ENCODE measurements at regions not wholly inside any gene's neighbourhood (a gene's known extent, or its start where the extent isn't known, plus 50 kb on each side); places are given as distances from the start of the nearest gene placed in this dataset.

DNA sequence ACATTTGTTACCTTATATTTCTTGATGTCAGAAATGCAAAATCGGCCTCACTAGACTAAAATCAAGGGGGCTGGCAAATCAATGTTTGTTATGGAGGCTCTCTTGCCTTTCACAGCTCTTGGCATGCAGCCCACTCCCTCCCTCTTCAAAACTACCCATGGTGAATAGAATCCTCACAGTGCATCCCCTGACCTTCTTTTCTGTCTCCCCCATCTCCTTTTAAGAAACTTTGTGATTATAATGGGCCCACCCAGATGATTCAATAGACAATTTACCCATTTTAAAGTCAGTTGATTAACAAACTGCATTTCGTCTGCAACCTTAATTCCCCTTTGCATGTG, 184.0 kb downstream of the PCDH7 start:
- no peak overlapping the region for H3K4me2 ChIP-seq (ENCODE audit: low read length)
- H3K36me3 ChIP-seq (ENCODE audit: control insufficient read depth, insufficient read depth, low read length): no peaks in the 10 kb centered on the region
- H3K4me1 ChIP-seq: no peaks in the 10 kb centered on the region
- no peak overlapping the region for H3K4me3 ChIP-seq (ENCODE audit: low read depth, low read length)
- no peaks in the 10 kb centered on the region for H3K9me3 ChIP-seq (ENCODE audit: control insufficient read depth, low read length)
- H3K9ac ChIP-seq: no peak overlapping the region
- no peaks in the 10 kb centered on the region for H3K27me3 ChIP-seq (ENCODE audit: control insufficient read depth, insufficient read depth, low read length)
- H3K79me2 ChIP-seq: no peaks in the 10 kb centered on the region
- H3K27ac ChIP-seq: no peak overlapping the region
- TF ChIP-seq CTCF (IDR thresholded peaks at IDR 0.05): no peak
- H2AFZ ChIP-seq: no peak overlapping the region

DNA sequence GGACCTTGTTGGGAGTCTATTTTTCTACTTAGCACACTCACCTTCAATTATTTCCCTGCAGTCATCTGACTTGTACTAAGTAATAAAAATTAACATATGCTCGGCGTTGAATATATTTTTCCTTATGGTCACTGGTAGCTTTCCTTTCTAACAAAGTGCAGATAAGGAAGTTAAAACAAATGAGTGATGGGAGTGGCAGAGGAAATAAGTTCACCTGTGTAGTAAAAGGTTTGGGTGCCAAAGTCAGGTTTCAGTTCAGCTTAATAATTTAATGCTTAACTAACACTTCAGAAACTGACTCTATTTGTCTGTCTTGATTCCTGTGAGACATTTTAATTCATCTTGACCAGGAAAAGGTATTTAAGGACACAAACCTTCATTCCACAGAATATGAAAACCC, 184.4 kb downstream of the PCDH7 start:
- no peak overlapping the region for H3K9ac ChIP-seq
- no peaks in the 10 kb centered on the region for H3K4me1 ChIP-seq
- no peak overlapping the region for H3K27ac ChIP-seq
- H3K36me3 ChIP-seq (ENCODE audit: control insufficient read depth, insufficient read depth, low read length): no peaks in the 10 kb centered on the region
- H2AFZ ChIP-seq: no peak overlapping the region
- no peak for TF ChIP-seq CTCF (IDR thresholded peaks at IDR 0.05)
- no peak overlapping the region for H3K4me3 ChIP-seq (ENCODE audit: low read depth, low read length)
- no peaks in the 10 kb centered on the region for H3K9me3 ChIP-seq (ENCODE audit: control insufficient read depth, low read length)
- H3K79me2 ChIP-seq: no peaks in the 10 kb centered on the region
- no peak overlapping the region for H3K4me2 ChIP-seq (ENCODE audit: low read length)
- H3K27me3 ChIP-seq (ENCODE audit: control insufficient read depth, insufficient read depth, low read length): no peaks in the 10 kb centered on the region

DNA sequence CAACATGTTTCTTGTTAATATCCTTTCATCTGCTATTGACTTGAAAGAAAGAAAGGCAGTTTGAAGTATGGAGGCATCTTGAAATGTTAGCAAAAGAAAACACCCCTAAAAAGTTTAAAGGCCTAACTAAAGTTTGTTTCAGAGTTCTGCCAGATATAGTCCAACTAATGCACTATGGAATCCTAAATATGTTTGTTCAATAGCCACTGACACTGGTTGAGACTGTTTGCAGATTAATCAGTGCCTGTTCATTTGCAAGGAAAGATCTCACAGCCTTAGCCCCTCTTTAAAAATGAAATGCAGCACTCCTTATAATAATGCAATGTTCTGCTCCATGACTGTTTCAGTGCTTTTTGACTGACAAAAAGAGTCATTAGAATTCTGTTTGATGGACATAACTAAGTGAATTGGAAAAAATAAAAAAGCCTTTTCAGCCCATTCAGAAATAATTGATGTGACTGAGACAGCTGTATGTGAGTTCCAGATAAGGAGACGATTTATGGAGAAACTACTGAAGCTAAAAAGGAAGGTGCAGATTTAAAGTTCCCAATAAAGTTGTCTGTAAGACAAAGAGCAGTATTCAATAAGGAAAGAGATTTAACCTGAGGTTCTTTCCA, 192.0 kb downstream of the PCDH7 start:
- H3K79me2 ChIP-seq: no peaks in the 10 kb centered on the region
- H3K4me3 ChIP-seq (ENCODE audit: low read depth, low read length): no peak overlapping the region
- no peaks in the 10 kb centered on the region for H3K27me3 ChIP-seq (ENCODE audit: control insufficient read depth, insufficient read depth, low read length)
- no peaks in the 10 kb centered on the region for H3K36me3 ChIP-seq (ENCODE audit: control insufficient read depth, insufficient read depth, low read length)
- no peaks in the 10 kb centered on the region for H3K4me1 ChIP-seq
- no peak overlapping the region for H3K27ac ChIP-seq
- H3K9ac ChIP-seq: no peak overlapping the region
- no peak overlapping the region for H3K4me2 ChIP-seq (ENCODE audit: low read length)
- H2AFZ ChIP-seq: no peak overlapping the region
- H3K9me3 ChIP-seq (ENCODE audit: control insufficient read depth, low read length): no peaks in the 10 kb centered on the region
- no peak for TF ChIP-seq CTCF (IDR thresholded peaks at IDR 0.05)

DNA sequence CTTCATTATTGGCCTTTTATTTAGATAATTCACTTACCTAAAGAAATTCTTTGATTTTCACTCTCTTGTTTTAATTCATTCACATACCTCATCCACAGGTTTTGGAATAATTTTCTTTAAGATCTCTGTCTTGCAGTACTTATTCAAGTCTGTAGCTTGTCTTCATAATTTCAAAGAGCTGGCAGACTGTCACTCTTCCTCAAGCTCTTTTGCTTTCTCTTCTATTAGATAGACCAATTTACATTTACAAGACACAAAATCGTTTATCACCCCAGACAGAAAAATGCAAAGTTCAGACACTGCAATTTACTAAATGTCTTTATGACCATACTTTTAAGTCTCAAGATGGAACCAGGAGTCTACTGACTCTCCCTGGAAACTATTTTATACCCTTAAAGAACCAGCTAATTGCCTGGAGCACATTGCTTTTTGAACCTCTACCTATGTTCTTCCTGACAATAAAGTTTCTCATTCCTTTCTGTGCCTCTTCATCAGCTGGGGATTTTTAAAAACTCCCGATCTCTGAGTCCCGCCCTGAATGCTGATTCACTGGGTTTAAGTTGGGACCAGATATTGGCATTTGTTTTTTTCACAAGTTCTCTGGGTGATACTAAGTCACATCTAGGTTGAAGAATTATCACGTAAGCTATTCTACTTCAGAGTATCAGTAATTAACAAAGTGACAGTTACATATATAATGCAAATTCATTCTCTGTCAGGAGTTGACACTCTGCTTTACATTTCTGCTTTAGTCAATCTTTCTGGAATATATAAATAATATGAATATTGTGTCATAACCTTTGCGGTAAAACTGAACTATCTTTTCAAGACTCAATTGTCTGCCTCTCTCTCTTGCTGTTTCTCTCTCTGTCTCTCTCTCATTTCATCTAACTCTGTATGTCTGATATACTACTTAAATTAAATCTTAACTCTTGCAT, 196.4 kb downstream of the PCDH7 start:
- no peaks in the 10 kb centered on the region for H3K36me3 ChIP-seq (ENCODE audit: control insufficient read depth, insufficient read depth, low read length)
- H3K27ac ChIP-seq: no peak overlapping the region
- TF ChIP-seq CTCF (IDR thresholded peaks at IDR 0.05): no peak
- H3K4me2 ChIP-seq (ENCODE audit: low read length): no peak overlapping the region
- H3K27me3 ChIP-seq (ENCODE audit: control insufficient read depth, insufficient read depth, low read length): no peaks in the 10 kb centered on the region
- H2AFZ ChIP-seq: no peak overlapping the region
- H3K9ac ChIP-seq: no peak overlapping the region
- no peaks in the 10 kb centered on the region for H3K79me2 ChIP-seq
- H3K4me3 ChIP-seq (ENCODE audit: low read depth, low read length): no peak overlapping the region
- no peaks in the 10 kb centered on the region for H3K4me1 ChIP-seq
- H3K9me3 ChIP-seq (ENCODE audit: control insufficient read depth, low read length): no peaks in the 10 kb centered on the region
